ENCODE measurements at regions not wholly inside any gene's neighbourhood (a gene's known extent, or its start where the extent isn't known, plus 50 kb on each side); places are given as distances from the start of the nearest gene placed in this dataset.

DNA sequence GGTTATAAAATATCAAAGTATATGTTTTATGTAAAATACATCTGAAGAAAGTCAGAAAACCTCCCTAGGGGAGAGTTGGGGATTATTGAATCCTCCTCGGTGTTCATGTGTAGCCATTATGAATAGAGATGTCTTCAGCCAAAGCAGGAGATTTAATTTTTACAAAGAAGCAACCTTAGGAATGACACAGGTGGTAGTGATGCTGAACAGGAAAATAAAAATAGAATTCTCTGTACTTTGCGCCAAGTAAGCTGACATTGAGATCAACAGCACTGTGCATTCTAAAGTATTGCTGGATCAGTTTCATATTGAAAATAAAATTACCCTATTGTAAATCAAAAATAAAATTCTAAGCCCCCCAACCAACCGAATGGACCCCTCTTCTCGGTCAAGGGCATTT, 132.8 kb upstream of the TRHDE start:
- 30 to 53% (median 44%) methylated on average over 4 of the region's 4 CpGs for WGBS, 3 donors
- Histone ChIP-seq H3K27ac (no peak overlapping the region), H3K9me3 (no peaks in the 10 kb centered on the region), H3K36me3 (no peaks in the 10 kb centered on the region), H3K4me3 (no peak overlapping the region), H3K4me1 (ENCODE audit: insufficient read depth) (no peaks in the 10 kb centered on the region), H3K27me3 (no peaks in the 10 kb centered on the region)
- intact Hi-C loops (cut with DNase I): no loop called here
- TF ChIP-seq, protein P1, sequence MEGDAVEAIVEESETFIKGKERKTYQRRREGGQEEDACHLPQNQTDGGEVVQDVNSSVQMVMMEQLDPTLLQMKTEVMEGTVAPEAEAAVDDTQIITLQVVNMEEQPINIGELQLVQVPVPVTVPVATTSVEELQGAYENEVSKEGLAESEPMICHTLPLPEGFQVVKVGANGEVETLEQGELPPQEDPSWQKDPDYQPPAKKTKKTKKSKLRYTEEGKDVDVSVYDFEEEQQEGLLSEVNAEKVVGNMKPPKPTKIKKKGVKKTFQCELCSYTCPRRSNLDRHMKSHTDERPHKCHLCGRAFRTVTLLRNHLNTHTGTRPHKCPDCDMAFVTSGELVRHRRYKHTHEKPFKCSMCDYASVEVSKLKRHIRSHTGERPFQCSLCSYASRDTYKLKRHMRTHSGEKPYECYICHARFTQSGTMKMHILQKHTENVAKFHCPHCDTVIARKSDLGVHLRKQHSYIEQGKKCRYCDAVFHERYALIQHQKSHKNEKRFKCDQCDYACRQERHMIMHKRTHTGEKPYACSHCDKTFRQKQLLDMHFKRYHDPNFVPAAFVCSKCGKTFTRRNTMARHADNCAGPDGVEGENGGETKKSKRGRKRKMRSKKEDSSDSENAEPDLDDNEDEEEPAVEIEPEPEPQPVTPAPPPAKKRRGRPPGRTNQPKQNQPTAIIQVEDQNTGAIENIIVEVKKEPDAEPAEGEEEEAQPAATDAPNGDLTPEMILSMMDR (IDR thresholded peaks at IDR 0.05): no peak
- TF ChIP-seq POLR2A (IDR thresholded peaks at IDR 0.05) (no peak), EP300 (IDR thresholded peaks at IDR 0.05) (no peak)
- no peak for DNase-seq

DNA sequence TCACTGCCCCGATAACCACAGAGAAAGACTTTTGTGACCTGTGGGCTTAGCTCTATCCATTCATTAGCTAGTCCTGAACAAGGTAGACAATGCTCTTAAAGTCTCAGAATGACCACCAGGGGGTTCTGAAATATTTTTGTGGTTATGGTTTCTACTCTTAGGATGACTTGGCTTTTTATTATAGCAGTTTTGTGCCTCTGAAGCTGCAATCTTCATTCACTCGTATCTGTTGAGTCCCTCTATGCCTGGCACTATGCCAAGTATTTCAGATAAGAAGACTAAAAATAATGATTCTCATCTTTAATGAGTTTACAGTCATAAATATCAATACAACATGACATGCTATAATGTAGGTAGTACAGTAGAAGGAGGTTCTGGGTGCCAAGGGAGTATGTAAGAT, 130.8 kb upstream of the TRHDE start:
- no peaks in the 10 kb centered on the region for H3K9me3 ChIP-seq
- DNase-seq: no peak
- intact Hi-C loops (cut with DNase I): no loop called here
- H3K27ac ChIP-seq: no peak overlapping the region
- WGBS, 3 donors: 46 to 59% (median 57%) methylated on average over 2 of the region's 2 CpGs
- H3K27me3 ChIP-seq: no peaks in the 10 kb centered on the region
- H3K4me1 ChIP-seq (ENCODE audit: insufficient read depth): no peaks in the 10 kb centered on the region
- no peak for TF ChIP-seq EP300 (IDR thresholded peaks at IDR 0.05)
- TF ChIP-seq POLR2A (IDR thresholded peaks at IDR 0.05): no peak
- TF ChIP-seq, protein P1 (IDR thresholded peaks at IDR 0.05): no peak
- no peaks in the 10 kb centered on the region for H3K36me3 ChIP-seq
- H3K4me3 ChIP-seq: no peak overlapping the region

DNA sequence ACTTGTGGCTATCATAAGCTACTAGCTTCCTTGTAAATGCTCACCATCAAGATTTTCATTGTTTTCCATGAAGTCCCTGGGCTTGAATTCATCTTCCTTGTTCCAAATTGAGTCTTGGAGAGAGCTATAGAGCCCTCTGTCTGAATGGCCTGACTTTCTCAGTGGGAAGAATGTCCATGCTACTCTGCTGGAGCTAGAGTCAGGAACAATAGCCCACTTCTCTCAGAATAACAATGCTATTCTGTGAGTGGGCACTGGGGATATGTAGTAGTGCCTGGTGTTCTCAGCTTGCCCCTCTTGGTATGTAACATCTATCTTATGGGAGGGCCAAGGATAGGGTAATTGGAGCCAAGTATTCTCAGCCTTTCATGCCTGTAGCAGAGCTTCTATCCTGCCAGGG, 127.6 kb upstream of the TRHDE start:
- Histone ChIP-seq H3K9me3 (no peaks in the 10 kb centered on the region), H3K27me3 (no peaks in the 10 kb centered on the region), H3K4me3 (no peak overlapping the region), H3K4me1 (ENCODE audit: insufficient read depth) (no peaks in the 10 kb centered on the region), H3K36me3 (no peaks in the 10 kb centered on the region), H3K27ac (no peak overlapping the region)
- no peak for DNase-seq
- TF ChIP-seq, protein P1 (IDR thresholded peaks at IDR 0.05): no peak
- TF ChIP-seq POLR2A (IDR thresholded peaks at IDR 0.05) (no peak), EP300 (IDR thresholded peaks at IDR 0.05) (no peak)
- intact Hi-C loops (cut with DNase I): no loop called here

DNA sequence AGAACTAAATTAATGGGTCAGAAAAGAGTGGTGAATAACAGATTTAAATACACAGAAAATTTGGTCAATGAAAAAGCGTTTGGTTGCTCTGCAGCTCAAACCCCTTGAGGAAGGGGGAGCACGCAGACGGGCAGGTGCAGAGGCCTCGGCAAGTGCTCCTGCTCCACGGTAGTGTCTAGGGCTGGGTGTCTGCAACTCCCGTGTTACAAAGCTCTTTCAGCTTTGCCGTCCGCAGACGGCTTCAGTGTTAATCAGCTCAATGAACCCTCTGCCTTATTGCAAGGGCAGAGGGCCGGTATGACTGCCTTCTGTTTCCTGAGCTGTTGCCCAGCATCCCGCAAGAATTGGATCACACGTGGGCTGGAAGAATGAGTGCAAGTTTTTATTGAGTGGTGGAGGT, 125.7 kb upstream of the TRHDE start:
- H3K4me1 ChIP-seq (ENCODE audit: insufficient read depth): no peaks in the 10 kb centered on the region
- intact Hi-C loops (cut with DNase I): no loop called here
- DNase-seq: no peak
- no peaks in the 10 kb centered on the region for H3K36me3 ChIP-seq
- H3K27me3 ChIP-seq: no peaks in the 10 kb centered on the region
- TF ChIP-seq, protein P1 (IDR thresholded peaks at IDR 0.05): no peak
- no peak for TF ChIP-seq EP300 (IDR thresholded peaks at IDR 0.05)
- TF ChIP-seq POLR2A (IDR thresholded peaks at IDR 0.05): no peak
- H3K9me3 ChIP-seq: no peaks in the 10 kb centered on the region
- WGBS, 3 donors: 74 to 82% (median 79%) methylated on average over 12 of the region's 12 CpGs
- H3K4me3 ChIP-seq: no peak overlapping the region
- no peak overlapping the region for H3K27ac ChIP-seq

DNA sequence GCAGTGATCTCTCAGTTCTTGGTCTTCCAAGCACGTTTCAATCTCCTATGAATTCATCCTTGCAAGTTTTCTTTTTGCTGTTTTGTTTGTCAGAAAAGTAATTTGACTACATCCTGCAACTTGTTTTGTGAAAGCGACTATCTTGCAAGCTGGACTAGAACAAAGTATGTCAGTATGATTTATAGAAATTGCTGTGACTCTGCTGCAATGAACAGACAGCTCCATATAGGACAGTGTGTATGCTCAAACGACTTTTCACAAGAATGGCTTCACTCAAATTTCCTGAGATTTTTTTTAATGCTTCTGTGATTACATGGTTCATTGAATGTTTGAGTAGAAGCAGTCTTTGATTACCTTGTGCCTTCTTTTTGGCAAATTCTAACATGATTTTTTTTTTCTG, 123.5 kb upstream of the TRHDE start:
- H3K27ac ChIP-seq: no peak overlapping the region
- H3K4me1 ChIP-seq (ENCODE audit: insufficient read depth): no peaks in the 10 kb centered on the region
- H3K9me3 ChIP-seq: no peaks in the 10 kb centered on the region
- no peaks in the 10 kb centered on the region for H3K36me3 ChIP-seq
- 25 to 31% (median 25%) methylated on average over 3 of the region's 3 CpGs for WGBS, 3 donors
- intact Hi-C loops (cut with DNase I): no loop called here
- H3K4me3 ChIP-seq: no peak overlapping the region
- TF ChIP-seq EP300 (IDR thresholded peaks at IDR 0.05): no peak
- TF ChIP-seq, protein P1 (IDR thresholded peaks at IDR 0.05): no peak
- TF ChIP-seq POLR2A (IDR thresholded peaks at IDR 0.05): no peak
- no peaks in the 10 kb centered on the region for H3K27me3 ChIP-seq
- no peak for DNase-seq
